ENCODE measurements at regions not wholly inside any gene's neighbourhood (a gene's known extent, or its start where the extent isn't known, plus 50 kb on each side); places are given as distances from the start of the nearest gene placed in this dataset.

DNA sequence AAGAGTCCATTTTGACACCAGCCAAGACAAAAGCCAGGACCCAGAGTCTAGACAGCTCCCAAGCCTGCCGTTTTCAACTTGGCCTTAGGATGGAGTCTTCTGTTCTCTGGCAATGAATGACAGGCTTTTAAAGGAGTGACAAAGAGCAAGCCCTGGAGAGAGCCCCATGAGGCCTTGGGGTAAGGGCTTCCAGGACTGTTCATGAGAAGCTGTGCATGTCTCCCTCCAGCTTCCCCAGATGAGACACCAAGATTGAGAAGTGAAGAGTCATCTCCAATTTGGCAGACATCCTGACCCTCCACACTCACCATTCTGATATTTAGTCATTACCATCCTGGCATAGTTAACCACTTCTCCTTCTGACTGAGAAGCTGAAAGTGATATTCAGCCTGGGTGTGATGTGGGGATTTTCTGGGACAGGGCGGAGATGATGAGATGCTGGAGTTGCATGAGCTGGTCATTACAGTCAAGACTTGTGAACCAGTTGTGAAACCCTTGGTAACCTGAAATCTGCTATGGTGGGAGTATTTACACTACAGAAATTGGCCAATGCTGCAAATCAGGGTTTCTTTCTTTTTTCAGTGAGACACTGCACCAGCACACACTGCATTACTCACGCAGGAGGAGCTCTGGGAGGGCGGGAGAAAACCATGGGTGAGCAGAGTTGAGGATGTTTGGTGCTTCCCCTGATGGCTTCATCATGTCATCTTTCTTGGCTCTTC is 77.8 kb downstream of the VCPKMT start:
- peak; percentile 19 to 53 (median 50) for DNase-seq (ENCODE audit: low read depth in 2 of 3, low spot score in 2 of 3)

DNA sequence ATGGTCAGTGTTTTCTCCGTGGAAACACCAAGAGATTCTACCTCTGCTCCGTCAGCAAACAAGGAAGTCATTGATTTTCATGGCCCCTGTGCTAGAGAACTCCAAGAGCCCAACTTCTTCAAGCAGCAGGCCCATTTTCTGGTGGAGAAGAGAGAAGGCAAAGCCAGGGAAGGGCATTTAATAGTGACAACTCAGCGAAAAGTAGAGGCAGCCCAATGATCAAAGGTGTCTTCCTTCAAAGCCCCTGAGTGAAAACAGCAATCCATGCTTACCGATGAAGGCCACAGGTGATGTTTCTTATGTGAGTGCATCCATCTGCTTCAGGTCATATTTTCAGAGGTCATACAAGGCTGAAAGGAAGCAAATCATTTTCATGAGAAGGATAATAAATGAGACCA is 77.3 kb downstream of the VCPKMT start:
- no peak for DNase-seq (ENCODE audit: low read depth in 2 of 3, low spot score in 2 of 3)

DNA sequence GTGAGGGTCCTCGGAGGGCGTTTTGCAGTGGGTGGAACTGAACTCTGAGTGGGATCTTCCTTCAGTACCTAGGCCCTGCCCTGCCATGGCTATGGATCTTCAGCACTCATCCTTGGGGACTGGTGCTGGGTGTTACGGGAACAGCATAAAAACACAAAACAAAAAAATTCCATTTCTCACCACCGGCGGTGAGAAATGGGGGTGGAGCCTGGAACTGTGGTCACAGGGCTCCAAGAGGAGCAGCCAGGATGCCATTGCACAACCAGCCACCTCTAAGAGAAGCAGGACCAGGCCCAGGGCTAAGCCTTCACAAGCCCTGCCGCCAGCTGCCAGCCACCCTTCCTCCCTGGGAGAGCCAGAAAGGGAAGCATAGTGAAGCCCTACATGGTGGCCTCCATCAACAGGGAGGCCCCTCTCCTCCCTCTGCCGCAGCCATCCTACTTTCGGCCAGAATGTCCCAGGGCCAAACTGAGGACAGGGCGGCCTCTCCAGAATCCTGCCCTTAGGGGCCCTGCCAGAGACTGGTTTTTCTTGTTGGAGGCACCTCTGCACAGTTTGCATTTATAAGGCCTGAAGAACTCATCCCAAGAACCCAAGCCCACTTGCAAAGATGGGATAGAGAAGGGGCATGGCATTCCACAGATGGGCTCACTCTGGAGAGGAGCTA is 76.5 kb downstream of the VCPKMT start:
- DNase-seq (ENCODE audit: low read depth in 2 of 3, low spot score in 2 of 3) = no peak

DNA sequence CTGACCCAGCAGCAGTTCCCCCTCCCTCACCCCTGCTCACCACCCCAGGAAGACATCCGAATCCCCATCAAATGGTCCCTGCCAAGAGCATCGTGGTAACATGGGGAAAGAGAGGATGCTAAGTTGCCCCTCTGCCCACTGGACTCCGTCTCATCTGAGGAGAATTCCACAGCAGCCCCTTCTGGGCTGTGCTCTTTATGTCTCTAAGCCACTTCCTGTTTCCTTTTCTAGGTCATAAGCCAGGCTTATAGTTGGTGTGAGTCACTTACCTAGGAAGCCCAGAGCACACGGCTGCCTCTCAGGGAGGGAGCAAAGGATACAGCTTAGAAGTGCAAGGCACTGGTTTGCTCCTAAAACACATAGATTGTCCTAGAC is 76.0 kb downstream of the VCPKMT start:
- DNase-seq (ENCODE audit: low read depth in 2 of 3, low spot score in 2 of 3) = no peak

DNA sequence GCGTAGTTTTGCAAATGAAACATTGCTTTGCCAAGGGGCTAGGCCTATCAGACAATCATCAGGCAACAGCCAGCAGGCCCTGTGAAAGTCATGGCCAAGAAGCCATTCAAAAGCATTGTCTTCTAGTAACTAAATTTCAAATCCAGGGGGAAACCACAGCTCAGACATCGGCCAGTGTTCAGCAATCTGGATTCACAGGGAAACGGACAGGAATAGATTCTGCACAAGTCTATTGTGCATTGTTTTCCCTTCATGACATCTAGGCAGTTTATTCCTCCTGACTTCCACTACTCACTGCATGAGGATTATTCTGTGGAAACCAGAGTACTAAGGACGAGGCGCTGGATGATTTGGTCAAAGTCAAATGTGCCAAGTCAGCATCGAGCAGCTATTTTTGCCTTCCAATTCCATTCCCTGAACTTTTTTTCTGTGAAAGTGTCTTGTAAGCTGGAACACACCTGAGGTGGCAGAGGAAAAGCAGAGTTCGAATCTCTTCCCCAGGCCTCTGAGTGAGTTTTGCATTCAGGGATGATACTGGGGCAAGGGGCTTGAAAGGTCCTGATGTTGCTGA is 75.4 kb downstream of the VCPKMT start:
- DNase-seq (ENCODE audit: low read depth in 2 of 3, low spot score in 2 of 3) = no peak

DNA sequence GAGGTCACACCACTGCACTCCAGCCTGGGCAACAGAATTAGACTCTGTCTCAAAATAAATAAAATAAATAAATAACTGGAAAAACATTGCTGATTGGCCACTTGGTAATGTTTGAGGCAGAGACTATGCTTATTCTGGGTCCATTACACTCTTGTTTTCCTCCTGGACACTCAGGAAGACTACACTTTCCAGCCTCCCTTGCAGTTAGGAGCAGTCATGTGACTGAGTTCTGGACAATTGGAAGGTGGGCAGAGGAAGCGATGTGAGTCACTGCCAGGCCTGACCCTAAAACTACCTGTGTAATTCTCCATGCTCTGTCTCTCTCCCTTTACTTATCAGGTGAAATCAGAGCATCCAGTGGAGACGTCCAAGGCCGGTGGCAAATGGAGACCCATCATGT is 74.4 kb downstream of the VCPKMT start:
- DNase-seq (ENCODE audit: low read depth in 2 of 3, low spot score in 2 of 3) = no peak

DNA sequence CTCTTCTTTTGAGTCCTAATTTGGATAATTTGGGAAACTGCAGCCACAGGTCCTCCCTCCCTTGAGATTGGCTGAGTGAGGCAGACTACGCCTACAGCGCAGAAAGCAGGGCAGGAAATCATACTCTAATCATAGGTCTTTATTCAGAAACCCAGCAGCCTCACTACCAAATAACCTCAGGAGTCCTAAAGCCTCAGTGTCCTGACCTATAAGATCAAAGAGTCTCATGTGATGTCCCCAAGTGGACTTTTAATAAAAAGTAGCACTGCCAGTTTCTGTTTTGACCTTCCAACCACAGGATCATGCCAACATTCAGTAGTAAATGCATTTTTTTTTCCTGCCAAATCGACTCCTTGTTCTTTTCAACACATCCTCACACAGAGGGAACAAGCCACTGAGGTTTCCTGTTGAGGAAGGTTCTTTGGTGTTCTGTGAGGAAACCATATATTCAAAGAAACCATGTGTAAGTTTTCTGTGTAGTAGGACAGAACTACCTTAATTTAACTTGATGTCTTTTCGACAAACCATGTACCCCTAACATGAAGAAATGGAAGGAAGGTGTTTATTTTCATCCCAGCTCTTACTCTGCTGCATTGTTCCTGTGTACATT is 72.2 kb downstream of the VCPKMT start:
- no peak for DNase-seq (ENCODE audit: low read depth in 2 of 3, low spot score in 2 of 3)

DNA sequence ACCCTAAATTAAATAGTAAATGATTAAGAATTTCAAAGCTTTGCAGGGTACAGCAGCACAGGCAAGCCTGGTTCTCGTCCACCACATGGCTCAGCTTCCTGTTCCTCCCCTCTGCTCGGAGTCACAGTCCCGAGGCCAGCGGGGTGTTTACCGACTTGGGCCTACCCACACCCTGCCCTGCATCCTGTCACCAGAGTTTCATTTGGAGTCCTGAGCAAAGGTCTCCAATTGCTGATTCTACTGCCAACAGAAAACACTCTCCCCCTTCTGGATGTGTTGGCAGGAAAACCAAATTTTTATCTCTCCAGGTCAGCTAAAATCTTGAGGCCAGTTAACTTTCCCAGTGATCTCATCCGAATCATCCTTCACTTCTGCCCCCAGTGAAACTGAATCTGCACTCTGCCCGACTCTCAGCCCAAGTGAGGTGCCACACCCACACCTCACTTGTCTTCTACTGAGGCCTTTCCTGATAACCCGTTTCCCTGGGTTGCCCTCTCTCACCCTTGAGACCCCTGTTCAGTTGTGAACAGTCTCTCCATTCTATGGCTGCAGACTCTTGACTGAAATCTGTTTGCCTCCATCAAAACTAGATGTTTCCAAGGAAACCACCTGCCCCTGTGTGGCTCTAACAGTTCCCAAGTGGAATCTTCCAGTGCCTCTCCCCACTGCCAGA is 71.2 kb downstream of the VCPKMT start:
- DNase-seq (ENCODE audit: low read depth in 2 of 3, low spot score in 2 of 3) = peak in 2 of 3 experiments; percentile 51 to 56

DNA sequence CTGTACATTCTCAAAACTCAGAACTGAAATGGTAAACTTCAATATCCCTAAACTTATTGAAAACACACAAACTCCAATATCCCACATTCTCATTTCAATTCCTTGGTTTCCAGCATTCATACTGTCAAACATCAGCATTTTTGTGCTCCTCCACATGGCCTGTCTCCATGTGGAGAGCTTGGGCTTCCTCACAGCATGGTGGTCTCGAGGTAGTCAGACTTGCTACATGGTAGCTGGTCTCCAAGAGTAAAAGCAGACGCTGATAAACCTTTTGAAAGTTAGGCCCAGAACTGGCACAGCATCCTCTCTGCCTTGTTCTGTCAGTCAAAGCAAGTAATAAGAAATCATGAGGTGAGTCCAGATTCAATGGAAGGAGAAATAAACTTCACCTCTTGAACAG is 70.5 kb downstream of the VCPKMT start:
- DNase-seq (ENCODE audit: low read depth in 2 of 3, low spot score in 2 of 3) = no peak

DNA sequence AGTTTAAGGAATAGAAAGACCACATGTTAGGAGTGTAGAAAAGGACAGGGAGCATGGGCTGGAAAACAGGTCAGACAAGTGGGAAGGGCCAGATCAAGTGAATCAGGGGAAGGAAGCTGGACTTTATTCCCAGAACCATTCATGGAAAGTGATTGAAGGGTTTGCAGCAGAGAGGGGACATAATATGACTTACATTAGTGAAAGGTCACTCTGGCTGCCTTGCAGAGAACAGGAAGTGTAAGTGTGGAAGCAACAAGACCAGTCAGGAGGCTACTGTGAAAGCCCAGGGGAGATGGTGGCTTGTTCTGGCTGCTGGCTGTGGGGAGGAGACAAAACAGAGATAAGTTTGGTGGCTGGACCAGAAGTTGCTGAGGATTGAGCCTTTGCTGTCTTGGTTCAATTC is 69.1 kb downstream of the VCPKMT start:
- no peak for DNase-seq (ENCODE audit: low read depth in 2 of 3, low spot score in 2 of 3)

DNA sequence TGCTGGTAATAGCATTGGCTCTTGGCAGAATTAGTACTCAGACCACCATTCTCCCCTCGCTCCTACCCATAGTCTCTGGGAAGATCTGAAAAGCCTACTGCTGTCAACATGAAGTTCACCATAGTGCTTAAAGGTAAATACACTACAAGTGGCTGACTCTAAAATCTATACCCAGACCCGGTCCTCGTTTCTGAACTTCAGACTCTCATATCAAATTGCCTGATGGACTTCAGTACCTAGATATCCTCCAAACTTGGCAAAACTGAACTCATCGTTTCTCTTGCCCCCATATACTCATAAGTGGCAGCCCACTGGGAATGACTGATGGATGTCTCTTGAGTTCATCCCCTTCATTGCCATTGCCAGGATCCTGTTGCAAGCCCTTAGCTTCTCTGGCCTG is 67.3 kb downstream of the VCPKMT start:
- DNase-seq (ENCODE audit: low read depth in 2 of 3, low spot score in 2 of 3) = no peak

DNA sequence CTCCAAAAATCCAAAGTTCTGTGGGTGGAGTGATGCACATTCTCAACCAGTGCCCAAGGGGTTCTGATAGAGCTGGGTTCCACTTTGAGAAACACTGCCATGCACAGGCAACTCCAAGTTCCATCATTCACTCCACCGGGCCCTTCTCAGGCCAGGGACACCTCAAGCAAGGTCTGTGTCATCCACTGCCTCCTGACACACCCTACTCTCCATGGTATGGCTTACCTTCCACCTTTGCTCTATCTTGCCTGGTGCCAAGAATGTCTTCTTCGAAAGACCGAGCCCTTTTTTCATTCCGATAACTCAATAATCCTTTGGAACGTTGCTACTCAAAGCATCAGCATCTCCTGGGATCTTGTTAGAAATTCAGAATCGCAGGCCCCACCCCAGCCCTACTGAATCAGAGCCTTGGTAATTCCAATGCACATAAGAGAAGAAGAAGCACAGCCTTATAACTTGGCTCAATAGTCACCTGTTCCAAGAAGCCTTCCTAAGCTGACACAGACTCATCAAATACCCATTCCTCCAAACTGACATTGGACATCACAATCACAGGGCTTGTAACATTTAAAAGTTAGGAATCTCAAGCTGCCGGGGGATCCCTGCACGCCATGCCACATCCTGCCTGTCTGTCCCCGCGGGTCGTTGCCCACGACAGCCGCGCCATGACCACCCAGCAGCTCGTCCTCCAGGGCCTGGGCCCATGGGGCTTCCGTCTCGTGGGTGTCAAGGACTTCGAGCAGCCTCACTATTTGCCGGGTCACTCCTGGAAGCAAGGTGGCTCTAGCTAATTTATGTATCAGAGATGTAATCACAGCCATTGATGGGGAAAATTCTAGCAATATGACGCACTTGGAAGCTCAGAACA is 66.4 kb downstream of the VCPKMT start:
- no peak for DNase-seq (ENCODE audit: low read depth in 2 of 3, low spot score in 2 of 3)

DNA sequence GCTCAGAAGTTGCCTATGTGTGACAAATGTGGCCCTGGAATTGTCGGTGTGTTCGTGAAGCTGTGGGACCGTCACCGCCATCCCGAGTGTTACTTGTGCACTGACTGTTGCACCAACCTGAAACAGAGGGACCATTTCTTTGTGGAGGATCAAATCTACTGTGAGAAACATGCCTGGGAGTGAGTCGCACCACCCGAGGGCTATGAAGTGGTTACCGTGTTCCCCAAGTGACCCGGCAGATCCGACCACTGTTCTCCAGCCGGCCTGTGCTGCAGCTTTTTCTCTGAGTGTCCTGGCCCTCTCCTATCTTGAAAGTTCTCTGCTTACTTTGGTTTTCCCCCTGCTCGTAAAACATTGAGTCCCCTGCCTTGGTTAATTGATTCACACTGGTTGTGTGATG is 65.3 kb downstream of the VCPKMT start:
- no peak for DNase-seq (ENCODE audit: low read depth in 2 of 3, low spot score in 2 of 3)

DNA sequence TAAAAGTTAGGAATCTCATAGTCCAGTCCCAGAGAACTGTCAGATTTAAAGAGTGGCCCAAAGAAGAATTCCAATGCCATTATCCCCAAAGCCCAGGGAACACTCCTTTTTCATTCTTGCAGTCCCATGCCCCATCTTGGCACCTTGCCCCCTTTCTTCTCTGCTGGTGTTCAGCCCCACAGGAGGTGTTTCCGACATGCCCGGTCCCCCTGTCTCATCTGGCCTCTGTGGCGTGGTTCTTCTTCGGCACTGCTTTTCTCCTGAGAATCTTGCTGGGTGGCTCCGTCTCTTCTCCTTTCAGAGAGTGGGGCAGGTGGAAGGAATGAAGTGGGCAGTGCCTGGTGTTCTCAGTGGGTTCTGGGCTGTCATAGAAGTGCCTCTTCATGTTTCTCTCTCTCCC is 64.7 kb downstream of the VCPKMT start:
- no peak for DNase-seq (ENCODE audit: low read depth in 2 of 3, low spot score in 2 of 3)

DNA sequence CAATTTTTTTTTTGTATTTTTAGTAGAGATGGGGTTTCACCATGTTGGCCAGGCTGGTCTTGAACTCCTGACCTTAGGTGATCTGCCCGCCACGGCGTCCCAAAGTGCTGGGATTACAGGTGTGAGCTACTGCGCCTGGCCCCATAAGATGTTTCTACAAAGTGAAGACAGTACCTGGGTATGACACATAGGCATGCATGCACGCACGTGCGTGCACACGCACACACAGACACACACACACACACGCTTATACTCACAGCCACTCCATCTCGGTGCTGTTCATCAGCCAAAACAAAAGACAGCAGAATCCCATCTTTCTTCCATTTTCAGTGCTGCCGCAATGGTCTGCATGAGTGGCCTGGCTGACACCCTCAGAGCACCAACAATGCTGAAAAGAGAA is 63.9 kb downstream of the VCPKMT start:
- DNase-seq (ENCODE audit: low read depth in 2 of 3, low spot score in 2 of 3) = no peak

DNA sequence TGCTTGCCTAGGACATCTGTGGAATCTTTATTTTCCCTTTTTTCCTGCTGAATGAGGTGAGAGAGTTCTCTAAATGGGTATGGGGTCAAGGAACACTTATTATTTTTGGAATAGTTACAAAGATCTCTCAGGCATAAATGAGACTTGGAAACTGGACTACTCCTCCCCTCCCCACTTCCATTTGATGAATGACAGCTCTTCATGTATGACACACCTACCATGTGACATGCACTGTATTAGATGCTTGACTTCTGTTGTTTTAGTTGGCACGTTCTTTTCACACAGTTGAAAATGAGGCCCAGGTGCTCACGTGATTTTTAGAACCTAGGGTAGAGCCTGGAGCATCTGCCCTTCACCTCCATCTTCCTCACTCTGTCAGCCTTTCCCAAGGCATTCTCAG is 62.4 kb downstream of the VCPKMT start:
- no peak for DNase-seq (ENCODE audit: low read depth in 2 of 3, low spot score in 2 of 3)

DNA sequence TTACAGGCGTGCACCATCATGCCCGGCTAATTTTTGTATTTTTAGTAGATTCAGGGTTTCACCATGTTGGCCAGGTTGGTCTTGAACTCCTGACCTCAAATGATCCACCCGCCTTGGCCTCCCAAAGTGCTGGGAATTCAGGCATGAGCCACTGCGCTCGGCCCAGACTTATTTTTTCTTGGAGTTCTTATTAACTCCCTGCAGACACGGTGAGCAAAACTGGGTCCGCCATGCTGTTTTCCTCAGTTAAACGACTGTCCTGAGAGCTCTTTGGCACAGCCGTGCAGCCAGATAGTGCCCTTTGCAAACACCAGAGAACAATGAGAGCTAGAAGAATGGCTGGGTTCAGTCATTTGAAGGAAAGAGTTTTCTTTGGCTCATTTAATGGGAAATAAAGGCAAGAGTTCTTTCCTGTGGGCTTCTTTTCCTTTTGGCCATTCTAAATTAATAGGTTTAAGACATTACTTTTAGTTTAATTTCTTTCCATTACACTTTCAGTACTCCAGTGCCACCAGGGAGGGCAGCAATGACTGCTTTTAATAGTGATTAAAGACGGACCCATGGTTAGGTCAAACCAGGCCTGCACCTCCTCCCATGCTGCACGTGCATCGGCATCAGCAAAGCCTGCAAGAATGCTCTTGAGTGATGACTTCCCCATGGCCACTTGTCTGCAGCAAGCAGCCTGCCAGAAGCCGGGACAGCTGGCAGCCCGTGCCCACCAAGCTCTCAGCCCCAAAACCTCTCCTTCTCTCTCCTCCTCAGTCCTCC is 60.7 kb downstream of the VCPKMT start:
- DNase-seq (ENCODE audit: low read depth in 2 of 3, low spot score in 2 of 3) = no peak

DNA sequence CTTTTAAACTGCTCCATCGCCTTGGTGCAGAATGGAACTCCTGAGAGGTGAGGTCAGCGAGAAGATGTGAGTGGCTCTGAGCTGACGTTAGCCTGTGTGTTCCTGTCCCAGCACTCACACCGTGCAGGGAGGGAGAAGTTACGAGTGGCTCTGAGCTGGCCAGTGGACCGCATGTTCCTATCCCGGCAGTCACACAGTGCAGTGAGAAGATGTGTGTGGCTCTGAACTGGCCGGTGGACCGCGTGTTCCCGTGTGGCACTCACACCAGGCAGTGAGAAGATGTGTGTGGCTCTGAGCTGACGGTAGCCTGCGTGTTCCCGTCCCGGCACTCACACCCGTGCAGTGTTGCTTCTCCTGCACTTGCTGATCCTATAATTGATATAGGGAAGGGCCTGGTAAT is 59.9 kb downstream of the VCPKMT start:
- DNase-seq (ENCODE audit: low read depth in 2 of 3, low spot score in 2 of 3) = no peak

DNA sequence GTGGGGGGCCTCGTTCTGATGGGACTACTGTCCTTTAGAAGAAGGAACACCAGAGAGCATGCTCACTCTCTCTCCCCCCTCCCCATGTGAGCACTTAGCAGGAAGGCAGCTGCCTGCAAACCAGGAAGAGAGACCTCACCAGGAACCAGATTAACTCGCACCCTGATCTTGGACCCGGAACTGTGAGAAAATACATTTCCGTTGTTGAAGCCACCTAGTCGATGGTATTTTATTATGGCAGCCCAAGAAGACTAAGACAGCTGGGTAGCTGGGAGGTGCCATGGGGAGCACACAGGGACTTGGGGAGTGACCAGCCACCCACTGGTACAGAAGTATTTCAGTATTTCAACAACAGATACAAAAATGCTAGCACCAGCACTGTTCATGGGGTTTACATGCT is 59.0 kb downstream of the VCPKMT start:
- DNase-seq (ENCODE audit: low read depth in 2 of 3, low spot score in 2 of 3) = no peak

DNA sequence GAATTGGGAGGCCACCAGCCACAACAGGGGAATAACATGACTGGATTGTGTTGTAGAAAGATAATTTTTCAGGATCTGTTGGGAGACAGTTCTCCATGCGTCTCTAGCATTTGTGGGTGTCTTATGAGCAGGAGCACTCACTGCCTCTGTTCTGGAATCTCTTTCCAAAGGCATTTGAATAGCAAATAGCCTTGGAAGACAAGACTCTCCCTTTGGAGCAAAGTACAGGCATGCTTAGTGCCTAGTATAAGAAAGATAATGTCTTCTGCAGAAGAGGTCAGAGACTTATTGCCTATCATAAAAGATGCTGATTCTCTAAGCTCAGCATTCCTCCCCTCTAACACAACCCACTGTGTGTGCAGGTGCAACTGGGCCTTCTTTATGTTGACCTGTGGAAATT is 58.3 kb downstream of the VCPKMT start:
- no peak for DNase-seq (ENCODE audit: low read depth in 2 of 3, low spot score in 2 of 3)
